ENCODE measurements at regions not wholly inside any gene's neighbourhood (a gene's known extent, or its start where the extent isn't known, plus 50 kb on each side); places are given as distances from the start of the nearest gene placed in this dataset.
A peak's percentile ranks its signal among the peaks of the same experiment; 100 is the strongest.

- no peak overlapping the region for H3K4me3 ChIP-seq (ENCODE audit: low read depth, low read length)
- H3K27me3 ChIP-seq: no peaks in the 10 kb centered on the region
- no peak for TF ChIP-seq CTCF (IDR thresholded peaks at IDR 0.05; ENCODE audit: low read depth, low read length)
- peaks cover 11% of the 10 kb centered on the region for H3K4me1 ChIP-seq
- no peak for DNase-seq
- no peaks in the 10 kb centered on the region for H3K36me3 ChIP-seq
- H3K9me3 ChIP-seq: no peaks in the 10 kb centered on the region
These were observed 223.8 kb downstream of the SOX9 start for GRCh38 chr17:72344613-72345012.

DNA sequence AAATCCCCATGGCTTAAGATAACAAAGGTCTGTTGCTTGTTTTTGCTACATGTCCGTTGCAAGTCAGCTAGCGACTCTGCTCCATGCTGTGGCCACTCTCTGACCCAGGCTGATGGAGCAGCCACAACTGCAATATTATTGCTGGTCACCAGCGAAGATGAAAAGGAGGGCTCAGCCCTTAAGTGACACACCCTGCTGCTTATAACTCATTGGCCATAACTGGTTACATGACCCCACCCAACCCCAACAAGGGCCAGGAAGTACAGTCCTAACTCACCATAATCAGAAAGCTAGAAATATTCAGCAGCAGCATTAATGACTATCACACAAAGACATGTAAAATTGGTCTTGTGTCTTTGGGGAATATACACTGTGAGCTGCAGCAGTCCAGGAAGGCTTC lies 224.3 kb downstream of the SOX9 start:
- H3K4me3 ChIP-seq (ENCODE audit: low read depth, low read length): no peak overlapping the region
- peaks cover 15% of the 10 kb centered on the region for H3K4me1 ChIP-seq
- TF ChIP-seq CTCF (IDR thresholded peaks at IDR 0.05; ENCODE audit: low read depth, low read length): no peak
- H3K36me3 ChIP-seq: no peaks in the 10 kb centered on the region
- H3K9me3 ChIP-seq: no peaks in the 10 kb centered on the region
- no peak for DNase-seq
- no peaks in the 10 kb centered on the region for H3K27me3 ChIP-seq

DNA sequence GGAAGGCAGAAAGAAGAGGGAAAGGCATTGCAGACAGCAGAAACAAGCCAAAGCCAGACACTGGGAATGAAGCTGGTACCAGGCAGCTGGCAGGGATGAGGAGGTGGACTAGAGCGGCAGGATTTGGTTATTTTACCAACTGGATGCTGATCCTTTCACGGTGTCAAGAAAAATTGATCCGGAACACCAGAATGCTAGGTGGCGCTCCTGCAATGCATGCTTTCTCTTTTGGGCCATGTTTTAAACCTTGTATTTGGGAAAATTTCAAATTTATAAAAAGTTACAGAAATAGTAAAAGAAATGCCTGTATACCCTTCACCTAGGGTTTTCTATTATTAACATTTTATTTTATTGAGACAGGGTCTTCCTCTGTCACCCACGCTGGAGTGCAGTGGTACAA lies 224.7 kb downstream of the SOX9 start:
- Histone ChIP-seq H3K9me3 (no peaks in the 10 kb centered on the region), H3K27me3 (no peaks in the 10 kb centered on the region), H3K36me3 (no peaks in the 10 kb centered on the region), H3K4me3 (ENCODE audit: low read depth, low read length) (no peak overlapping the region), H3K4me1 (peaks cover 18% of the 10 kb centered on the region)
- 0 out of 2 replicates have a peak, but pooled peaks have one; percentile 8 for TF ChIP-seq CTCF (IDR thresholded peaks at IDR 0.05; ENCODE audit: low read depth, low read length)
- no peak for DNase-seq

GRCh38 chr17:72346306-72346705 lies 225.5 kb downstream of the SOX9 start:
- Histone ChIP-seq H3K4me3 (ENCODE audit: low read depth, low read length) (no peak overlapping the region), H3K36me3 (no peaks in the 10 kb centered on the region), H3K27me3 (no peaks in the 10 kb centered on the region), H3K9me3 (no peaks in the 10 kb centered on the region), H3K4me1 (peaks cover 18% of the 10 kb centered on the region)
- TF ChIP-seq CTCF (IDR thresholded peaks at IDR 0.05; ENCODE audit: low read depth, low read length): no peak
- DNase-seq: no peak

DNA sequence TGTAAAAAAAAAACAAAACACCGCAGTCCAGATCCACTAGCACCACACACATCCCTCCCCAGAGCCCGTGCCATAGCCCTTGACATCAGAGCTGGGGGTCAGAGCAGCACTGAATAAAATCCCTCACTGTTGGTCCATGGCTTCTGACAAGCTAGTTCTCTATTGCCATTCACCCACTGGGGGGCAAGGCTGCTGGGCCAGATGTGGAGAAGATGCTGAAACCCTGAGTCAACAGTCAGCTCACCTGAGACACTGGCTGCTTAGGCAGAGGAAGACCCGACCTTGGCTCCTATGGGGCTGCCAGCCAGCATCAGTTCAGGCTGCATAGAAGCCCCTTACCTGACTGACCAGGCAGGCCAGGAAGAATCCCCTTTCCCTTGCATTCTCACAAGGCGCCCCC lies 228.2 kb downstream of the SOX9 start:
- H3K9me3 ChIP-seq: no peaks in the 10 kb centered on the region
- no peak for TF ChIP-seq CTCF (IDR thresholded peaks at IDR 0.05; ENCODE audit: low read depth, low read length)
- H3K36me3 ChIP-seq: no peaks in the 10 kb centered on the region
- no peak for DNase-seq
- H3K4me3 ChIP-seq (ENCODE audit: low read depth, low read length): no peak overlapping the region
- peaks cover 30% of the 10 kb centered on the region for H3K4me1 ChIP-seq
- H3K27me3 ChIP-seq: no peaks in the 10 kb centered on the region

- Histone ChIP-seq H3K4me3 (ENCODE audit: low read depth, low read length) (no peak overlapping the region), H3K9me3 (no peaks in the 10 kb centered on the region), H3K4me1 (peaks cover 30% of the 10 kb centered on the region), H3K36me3 (no peaks in the 10 kb centered on the region), H3K27me3 (no peaks in the 10 kb centered on the region)
- peak; percentile 73 for DNase-seq
- no peak for TF ChIP-seq CTCF (IDR thresholded peaks at IDR 0.05; ENCODE audit: low read depth, low read length)
These were observed 228.7 kb downstream of the SOX9 start for GRCh38 chr17:72349491-72349995.

All from BE2C (cell line).